NOMO-1 treated with DMSO at 0.1 percent for 48 hours (cell line): ENCODE measurements at regions not wholly inside any gene's neighbourhood (a gene's known extent, or its start where the extent isn't known, plus 50 kb on each side); places are given as distances from the start of the nearest gene placed in this dataset.
"Not testable (repeated sequence)": the region's sequence is repeated elsewhere in the genome, so short reads cannot be mapped to it uniquely, and the experiment has no call there.

Experiments
- DNase-seq: peaks from one replicate; lab custom pipeline; 2025; ENCODE audit not compliant: unreplicated experiment; lab: John Stamatoyannopoulos, UW

DNA sequence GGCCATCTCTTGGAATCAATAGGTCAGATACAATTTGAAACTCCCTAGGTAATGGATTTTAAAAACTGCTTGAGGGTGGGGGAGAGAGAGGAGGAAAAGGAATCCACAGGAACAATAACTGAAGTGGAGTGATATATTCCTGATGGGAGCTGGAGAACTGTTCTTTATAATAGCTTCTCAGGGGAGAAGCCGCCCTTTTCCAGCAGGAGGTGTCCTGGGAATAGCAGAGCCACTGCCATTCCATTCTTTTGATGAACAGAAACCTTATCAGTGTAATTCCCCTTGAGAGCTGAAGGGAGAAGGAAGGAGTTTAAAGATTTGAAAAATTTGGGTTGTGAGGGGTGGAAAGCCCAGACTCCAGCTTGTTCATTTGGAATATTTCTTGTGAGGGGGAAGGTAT lies 504.9 kb upstream of the DPH6 start:
- no peak for DNase-seq

GRCh38 chr15:36052641-36053040 lies 506.7 kb upstream of the DPH6 start:
- not testable (repeated sequence) for DNase-seq

- no peak for DNase-seq
Observed at GRCh38 chr15:36053746-36054145, 507.8 kb upstream of the DPH6 start.

DNA sequence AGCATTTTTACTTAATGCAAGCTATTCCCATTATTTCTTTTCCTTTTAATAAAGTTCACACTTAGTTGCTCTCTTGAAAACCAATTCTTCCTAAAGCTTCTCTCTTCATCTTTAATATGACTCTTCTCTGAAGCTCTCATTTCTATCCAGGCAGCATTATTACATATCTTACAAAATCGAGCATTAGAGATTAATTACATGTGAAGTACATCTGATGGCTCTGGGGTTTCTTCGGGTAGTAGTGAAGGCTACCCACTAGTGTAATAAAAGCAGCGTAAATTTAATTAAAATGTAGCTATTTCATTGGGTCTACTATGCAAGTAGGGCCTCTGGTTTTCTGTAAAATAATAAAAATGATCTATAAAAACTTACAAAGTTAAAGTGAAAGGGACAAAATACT lies 513.6 kb upstream of the DPH6 start:
- DNase-seq = no peak

GRCh38 chr15:36062357-36062756 lies 516.4 kb upstream of the DPH6 start:
- no peak for DNase-seq

- DNase-seq = no peak
Observed at GRCh38 chr15:36066757-36067156, 512.7 kb upstream of the CDIN1 start.

- DNase-seq = no peak
Observed at GRCh38 chr15:36067483-36068274, 511.7 kb upstream of the CDIN1 start.

DNA sequence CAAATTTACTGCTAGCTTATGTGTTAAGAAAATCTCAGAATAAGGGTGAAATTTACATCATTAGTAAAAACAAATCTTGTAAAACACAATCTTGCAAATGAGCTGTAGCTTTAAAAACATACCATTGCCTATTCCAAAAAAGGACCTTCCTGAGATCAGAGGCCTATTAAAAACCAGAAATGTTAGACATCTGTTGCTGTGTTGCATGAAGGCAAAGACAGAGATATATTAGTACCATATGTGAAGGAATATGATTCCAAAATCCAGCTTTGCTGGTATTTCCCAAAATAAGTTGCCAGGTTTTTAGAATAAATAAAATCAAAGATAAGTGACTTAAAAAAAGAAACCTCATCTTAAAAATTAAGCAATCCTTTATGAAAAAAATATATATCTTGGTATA lies 504.1 kb upstream of the CDIN1 start:
- no peak for DNase-seq

- no peak for DNase-seq
Observed at GRCh38 chr15:36079021-36079420, 500.4 kb upstream of the CDIN1 start.

- no peak for DNase-seq
Observed at GRCh38 chr15:36080759-36081158, 498.7 kb upstream of the CDIN1 start.

- DNase-seq = no peak
Observed at GRCh38 chr15:36090286-36090946, 489.0 kb upstream of the CDIN1 start.

- no peak for DNase-seq
Observed at GRCh38 chr15:36106640-36107335, 472.6 kb upstream of the CDIN1 start.

- DNase-seq = no peak
Observed at GRCh38 chr15:36108541-36108940, 470.9 kb upstream of the CDIN1 start.

GRCh38 chr15:36109943-36110658 lies 469.3 kb upstream of the CDIN1 start:
- no peak for DNase-seq

DNA sequence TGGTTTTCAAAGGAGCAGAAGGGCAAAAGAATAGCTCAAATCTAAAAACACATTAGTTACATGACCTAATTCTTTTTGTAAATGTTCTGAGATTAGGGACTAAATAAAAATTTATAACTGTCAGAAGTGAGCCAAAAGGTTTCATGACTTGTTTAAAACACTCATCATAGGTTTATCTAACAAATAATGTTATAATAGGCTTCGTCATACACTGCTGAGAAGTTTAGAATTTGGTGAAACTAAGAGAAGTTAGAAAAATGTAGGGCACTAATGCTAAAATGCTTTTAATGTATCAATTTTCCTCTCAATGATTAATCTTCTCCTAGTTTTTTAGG lies 468.8 kb upstream of the CDIN1 start:
- no peak for DNase-seq

GRCh38 chr15:36117296-36117787 lies 462.1 kb upstream of the CDIN1 start:
- DNase-seq = no peak

- no peak for DNase-seq
Observed at GRCh38 chr15:36126194-36126593, 453.2 kb upstream of the CDIN1 start.

DNA sequence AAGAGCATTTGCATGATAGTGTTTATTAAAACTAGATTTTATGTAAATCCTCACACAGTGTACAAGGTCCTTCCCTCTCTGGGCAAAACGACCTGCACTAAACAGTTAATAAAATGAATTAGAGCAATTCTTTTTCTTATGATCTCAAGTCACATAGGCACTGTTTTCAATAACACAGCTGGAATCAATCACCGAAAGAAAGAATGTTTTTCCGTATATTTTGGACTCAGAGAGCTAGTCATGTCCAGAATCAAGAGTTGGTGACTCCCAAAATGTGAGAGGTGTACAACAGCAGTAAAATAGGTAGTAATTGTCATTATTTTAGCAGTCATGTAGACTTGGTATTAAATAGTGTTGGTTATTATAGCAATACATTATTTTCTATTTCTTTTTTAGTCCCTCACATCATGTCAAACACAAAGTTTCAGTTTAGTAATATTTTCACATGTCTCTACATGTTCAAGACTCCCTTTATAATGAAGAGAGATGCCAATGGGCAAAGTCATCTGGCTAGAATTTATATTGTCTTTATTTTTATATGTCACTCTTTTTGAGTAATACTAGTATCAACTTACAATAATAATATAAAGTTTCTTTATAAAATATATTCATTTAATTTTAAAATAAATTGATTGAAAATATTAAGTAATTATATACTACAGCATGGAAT lies 448.6 kb upstream of the CDIN1 start:
- DNase-seq = no peak

GRCh38 chr15:36133742-36134141 lies 445.7 kb upstream of the CDIN1 start:
- no peak for DNase-seq

GRCh38 chr15:36136049-36136448 lies 443.4 kb upstream of the CDIN1 start:
- DNase-seq = no peak

DNA sequence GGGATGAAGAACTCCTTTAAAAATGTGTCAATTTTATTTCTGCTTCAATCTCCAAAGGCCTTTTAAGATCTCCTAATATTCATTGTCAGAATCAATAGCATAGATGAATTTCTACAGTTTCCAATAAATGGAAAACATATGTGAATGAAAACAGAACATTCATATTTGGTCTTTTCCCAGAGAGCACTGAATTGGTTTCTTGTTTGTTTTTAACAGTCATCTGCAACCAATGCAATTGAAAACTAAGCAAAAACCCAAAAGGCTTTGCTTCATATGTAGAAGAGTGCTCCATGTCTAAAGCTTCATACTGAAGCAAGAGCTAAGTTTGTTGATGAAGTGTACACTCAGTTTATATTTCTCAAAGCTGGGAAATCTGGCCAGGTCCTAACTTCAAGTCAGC lies 426.5 kb upstream of the CDIN1 start:
- DNase-seq = no peak
